GM12892 (cell line): ENCODE measurements at regions not wholly inside any gene's neighbourhood (a gene's known extent, or its start where the extent isn't known, plus 50 kb on each side); places are given as distances from the start of the nearest gene placed in this dataset.

Experiments used
- POLR2AphosphoS5 ChIP-seq: IDR thresholded peaks from 2 replicates; pipeline ENCODE4 v1.6.1; 2011; ENCODE audit warnings: low read depth, low read length, control low read depth
- TAF1 ChIP-seq: IDR thresholded peaks from 2 replicates; pipeline ENCODE4 v1.6.1; 2011; ENCODE audit warnings: low read depth, mild to moderate bottlenecking, control low read depth, low read length, borderline replicate concordance

DNA sequence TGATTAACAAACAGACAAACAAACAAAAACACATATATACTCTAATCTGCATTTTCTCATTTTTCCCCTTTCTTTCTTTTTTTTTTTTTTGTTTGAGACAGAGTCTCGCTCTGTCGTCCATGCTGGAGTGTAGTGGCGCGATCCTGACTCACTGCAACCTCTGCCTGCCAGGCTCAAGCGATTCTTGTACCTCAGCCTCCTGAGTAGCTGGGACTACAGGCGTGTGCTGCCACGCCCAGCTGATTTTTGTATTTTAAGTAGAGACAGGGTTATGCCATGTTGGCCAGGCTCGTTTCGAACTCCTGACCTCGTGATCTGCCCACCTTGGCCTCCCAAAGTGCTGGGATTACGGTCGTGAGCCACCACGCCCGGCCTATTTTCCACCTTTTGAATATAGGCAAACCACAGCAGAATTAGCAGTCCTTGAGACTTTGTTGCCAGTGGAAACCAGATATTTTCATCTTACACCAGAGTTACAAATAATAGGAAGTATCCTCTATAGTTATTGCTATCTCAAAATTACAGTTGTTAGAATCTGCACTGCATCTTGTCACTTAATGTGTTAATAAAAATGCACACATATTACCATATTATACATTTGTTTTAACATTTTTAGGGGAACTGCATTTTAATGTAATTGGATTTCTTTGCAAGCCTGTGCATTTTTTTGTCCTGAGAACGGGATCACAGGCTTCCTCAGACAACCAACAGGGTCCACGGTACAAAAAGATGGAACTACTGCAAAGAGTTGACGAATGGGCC, 208.2 kb upstream of the ZNF217 start:
- TF ChIP-seq POLR2AphosphoS5 (no peak), TAF1 (no peak)
